ENCODE measurements at regions not wholly inside any gene's neighbourhood (a gene's known extent, or its start where the extent isn't known, plus 50 kb on each side); places are given as distances from the start of the nearest gene placed in this dataset.

DNA sequence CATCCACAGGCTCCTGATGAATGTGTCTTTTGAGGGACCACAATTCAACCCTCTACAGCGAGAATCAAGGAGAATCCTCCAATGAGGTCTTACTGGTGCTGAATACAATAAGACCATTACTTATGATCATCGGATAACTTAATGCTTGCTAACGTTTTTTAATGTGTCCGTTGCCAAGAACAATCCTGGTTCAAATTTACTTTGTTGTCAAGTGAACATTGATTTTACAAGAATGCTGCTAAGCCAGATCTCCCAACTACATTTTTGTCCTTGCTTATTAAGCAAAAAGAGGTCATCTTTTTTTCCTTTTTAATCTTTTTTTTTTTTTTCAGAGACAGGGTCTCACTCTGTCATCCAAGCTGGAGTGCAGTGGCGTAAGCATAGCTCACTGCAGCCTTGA, 93.7 kb downstream of the THNSL2 start:
- TF ChIP-seq, protein P1, sequence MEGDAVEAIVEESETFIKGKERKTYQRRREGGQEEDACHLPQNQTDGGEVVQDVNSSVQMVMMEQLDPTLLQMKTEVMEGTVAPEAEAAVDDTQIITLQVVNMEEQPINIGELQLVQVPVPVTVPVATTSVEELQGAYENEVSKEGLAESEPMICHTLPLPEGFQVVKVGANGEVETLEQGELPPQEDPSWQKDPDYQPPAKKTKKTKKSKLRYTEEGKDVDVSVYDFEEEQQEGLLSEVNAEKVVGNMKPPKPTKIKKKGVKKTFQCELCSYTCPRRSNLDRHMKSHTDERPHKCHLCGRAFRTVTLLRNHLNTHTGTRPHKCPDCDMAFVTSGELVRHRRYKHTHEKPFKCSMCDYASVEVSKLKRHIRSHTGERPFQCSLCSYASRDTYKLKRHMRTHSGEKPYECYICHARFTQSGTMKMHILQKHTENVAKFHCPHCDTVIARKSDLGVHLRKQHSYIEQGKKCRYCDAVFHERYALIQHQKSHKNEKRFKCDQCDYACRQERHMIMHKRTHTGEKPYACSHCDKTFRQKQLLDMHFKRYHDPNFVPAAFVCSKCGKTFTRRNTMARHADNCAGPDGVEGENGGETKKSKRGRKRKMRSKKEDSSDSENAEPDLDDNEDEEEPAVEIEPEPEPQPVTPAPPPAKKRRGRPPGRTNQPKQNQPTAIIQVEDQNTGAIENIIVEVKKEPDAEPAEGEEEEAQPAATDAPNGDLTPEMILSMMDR (IDR thresholded peaks at IDR 0.05), result no peak
- no peak for TF ChIP-seq POLR2A (IDR thresholded peaks at IDR 0.05)

All from right lobe of liver (tissue), 4 donors.